Mucosa of rectum (tissue), 2 donors: ENCODE measurements at regions not wholly inside any gene's neighbourhood (a gene's known extent, or its start where the extent isn't known, plus 50 kb on each side); places are given as distances from the start of the nearest gene placed in this dataset.

Experiments used
- H3K27ac ChIP-seq, 2 donors: one replicate each; pipeline ENCODE4 v1.7.0; 2013; ENCODE audit warnings: inconsistent platforms in 2 of 2, low read depth in 2 of 2, low read length in 2 of 2
- H3K27me3 ChIP-seq, 2 donors: one replicate each; pipeline ENCODE4 v1.7.0; 2013; ENCODE audit warnings: low read length in 2 of 2; ENCODE audit not compliant: control insufficient read depth in 2 of 2, insufficient read depth in 2 of 2
- H3K36me3 ChIP-seq, 2 donors: one replicate each; pipeline ENCODE4 v1.7.0; 2013; ENCODE audit warnings: low read length in 2 of 2; ENCODE audit not compliant: control insufficient read depth in 2 of 2, insufficient read depth in 2 of 2
- H3K4me1 ChIP-seq, 2 donors: one replicate each; pipeline ENCODE4 v1.7.0; 2013; ENCODE audit warnings: low read length in 2 of 2, mild to moderate bottlenecking in 1 of 2; ENCODE audit not compliant: control insufficient read depth in 2 of 2, insufficient read depth in 2 of 2
- H3K4me3 ChIP-seq, 2 donors: one replicate each; pipeline ENCODE4 v1.7.0; 2013; ENCODE audit warnings: low read length in 2 of 2
- H3K9ac ChIP-seq, 2 donors: one replicate each; pipeline ENCODE4 v1.7.0; 2013; ENCODE audit warnings: low read length in 2 of 2, low read depth in 1 of 2, mild to moderate bottlenecking in 1 of 2
- H3K9me3 ChIP-seq, 2 donors: one replicate each; pipeline ENCODE4 v1.7.0; 2013; ENCODE audit warnings: low read length in 2 of 2; ENCODE audit not compliant: control insufficient read depth in 2 of 2
- donor health status: healthy.
- donor health status: Normal muscosa, but diverticular disease.

DNA sequence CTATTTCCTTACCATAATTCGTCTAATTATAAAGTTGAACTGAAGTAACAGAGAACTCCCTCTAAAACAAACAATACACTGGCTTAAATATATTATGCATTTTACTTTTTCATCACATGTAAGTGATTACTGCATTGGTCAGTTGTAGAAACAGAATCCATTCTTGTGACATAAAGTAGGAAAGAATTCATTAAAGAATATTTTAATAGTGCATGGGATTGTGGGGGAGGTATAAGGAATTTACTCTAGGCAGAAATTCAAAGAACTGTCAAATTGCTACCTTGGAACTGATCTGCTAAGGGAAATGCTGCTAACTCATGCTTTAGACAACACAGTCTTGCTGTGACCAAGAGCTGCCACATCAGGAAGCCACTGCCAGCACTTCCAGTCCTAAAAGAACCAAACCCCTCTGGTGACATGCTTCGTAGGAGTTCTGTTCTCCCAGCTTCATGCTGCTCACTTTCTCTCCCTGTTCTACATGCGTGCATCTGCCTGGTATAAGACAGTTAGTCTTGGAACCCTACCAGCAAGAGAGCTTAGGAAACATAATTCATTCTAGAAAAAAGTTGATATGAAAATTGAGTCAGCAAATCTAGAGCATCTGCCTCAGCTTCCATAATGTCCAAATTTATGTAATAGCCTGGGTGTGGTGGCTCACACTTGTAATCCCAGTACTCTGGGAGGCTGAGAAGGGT lies 1137.6 kb upstream of the NXPH2 start:
- no peak overlapping the region for H3K9ac ChIP-seq
- H3K27me3 ChIP-seq: no peaks in the 10 kb centered on the region
- no peaks in the 10 kb centered on the region for H3K4me1 ChIP-seq
- H3K36me3 ChIP-seq: no peaks in the 10 kb centered on the region
- no peak overlapping the region for H3K27ac ChIP-seq
- no peak overlapping the region for H3K4me3 ChIP-seq
- H3K9me3 ChIP-seq: no peaks in the 10 kb centered on the region

GRCh38 chr2:139916822-139917221 lies 1136.6 kb upstream of the NXPH2 start:
- no peaks in the 10 kb centered on the region for H3K36me3 ChIP-seq
- no peaks in the 10 kb centered on the region for H3K4me1 ChIP-seq
- H3K27me3 ChIP-seq: no peaks in the 10 kb centered on the region
- H3K27ac ChIP-seq: no peak overlapping the region
- no peak overlapping the region for H3K9ac ChIP-seq
- H3K9me3 ChIP-seq: no peaks in the 10 kb centered on the region
- no peak overlapping the region for H3K4me3 ChIP-seq

DNA sequence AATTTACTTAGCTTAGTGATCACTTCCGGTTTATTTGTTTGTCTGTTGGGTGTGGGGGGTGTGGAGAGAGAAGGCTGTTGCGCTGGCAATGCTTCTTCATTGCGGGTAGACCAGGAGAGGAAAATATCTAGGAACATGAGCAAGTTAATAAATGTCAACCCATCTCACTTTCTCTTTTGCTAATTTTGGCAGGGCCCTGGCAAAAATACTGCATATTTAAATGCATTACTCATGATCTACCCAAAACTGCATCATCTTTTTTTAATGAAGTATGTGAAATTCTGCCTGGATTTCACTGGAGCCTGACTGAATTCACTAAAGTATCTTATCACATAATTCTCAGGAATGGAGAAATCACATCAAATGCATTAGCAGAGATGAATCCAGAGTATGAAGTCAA lies 1131.0 kb upstream of the NXPH2 start:
- Histone ChIP-seq H3K9ac (no peak overlapping the region), H3K27me3 (no peaks in the 10 kb centered on the region), H3K4me1 (no peaks in the 10 kb centered on the region), H3K27ac (no peak overlapping the region), H3K9me3 (no peaks in the 10 kb centered on the region), H3K4me3 (no peak overlapping the region), H3K36me3 (no peaks in the 10 kb centered on the region)

DNA sequence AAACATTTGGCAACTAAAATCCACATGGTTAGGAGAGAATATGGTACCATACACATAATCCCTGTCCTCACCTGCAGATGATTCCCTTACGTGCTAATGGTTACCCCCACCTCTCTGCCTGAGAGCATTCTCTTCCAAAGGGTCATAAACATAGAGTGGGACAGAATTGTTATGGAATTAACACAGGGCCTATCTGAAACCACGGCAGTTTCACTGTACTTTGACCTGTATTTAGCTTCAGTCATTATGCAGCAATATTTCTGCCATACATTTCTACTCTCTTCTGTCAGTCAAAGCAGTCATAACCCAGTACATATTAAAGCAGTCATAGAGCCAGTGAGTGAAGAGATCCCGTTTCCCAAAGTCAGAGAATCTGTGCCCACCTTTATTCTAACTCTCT lies 1128.9 kb upstream of the NXPH2 start:
- Histone ChIP-seq H3K9me3 (no peaks in the 10 kb centered on the region), H3K4me3 (no peak overlapping the region), H3K27me3 (no peaks in the 10 kb centered on the region), H3K36me3 (no peaks in the 10 kb centered on the region), H3K9ac (no peak overlapping the region), H3K4me1 (no peaks in the 10 kb centered on the region), H3K27ac (no peak overlapping the region)

DNA sequence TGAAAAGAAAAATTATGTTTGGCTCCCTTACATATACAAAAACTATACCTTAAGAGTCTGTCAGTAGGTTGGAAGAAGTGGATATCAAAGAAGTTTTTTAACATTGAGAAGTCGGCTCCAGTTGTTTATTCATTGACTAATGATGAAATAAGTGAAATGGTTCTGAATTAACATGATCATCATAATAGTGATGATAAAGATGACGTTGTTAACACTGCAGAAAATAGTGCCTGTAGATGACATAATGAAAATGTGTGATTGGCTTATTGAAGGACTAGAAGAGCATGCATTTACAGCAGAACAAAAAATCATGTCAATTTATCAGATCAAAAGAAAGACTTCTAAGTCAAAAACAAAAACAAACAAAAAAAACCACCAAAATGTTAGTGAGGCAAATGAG lies 1125.4 kb upstream of the NXPH2 start:
- Histone ChIP-seq H3K9ac (no peak overlapping the region), H3K36me3 (no peaks in the 10 kb centered on the region), H3K4me3 (no peak overlapping the region), H3K4me1 (no peaks in the 10 kb centered on the region), H3K27ac (no peak overlapping the region), H3K27me3 (no peaks in the 10 kb centered on the region), H3K9me3 (no peaks in the 10 kb centered on the region)

DNA sequence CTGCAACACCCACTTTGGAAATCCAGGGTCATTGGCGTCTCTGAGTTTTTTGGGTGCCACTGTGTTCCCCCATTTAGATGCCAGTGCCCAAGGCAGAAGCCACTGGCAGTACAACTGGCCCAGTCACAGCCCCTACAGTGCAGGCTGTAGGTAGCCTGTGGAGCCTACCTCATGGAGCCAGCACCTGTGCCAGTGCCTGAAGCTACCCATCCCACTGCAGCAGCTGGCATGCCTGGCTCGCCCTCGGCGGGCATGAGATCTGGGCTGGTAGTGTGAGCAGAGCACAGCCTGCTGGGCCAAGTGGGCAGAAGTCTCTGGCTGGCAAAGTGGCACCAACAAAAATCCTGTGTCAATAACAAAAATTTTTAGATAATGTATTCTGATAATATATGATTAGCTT lies 1111.4 kb upstream of the NXPH2 start:
- Histone ChIP-seq H3K27ac (no peak overlapping the region), H3K9me3 (no peaks in the 10 kb centered on the region), H3K27me3 (no peaks in the 10 kb centered on the region), H3K9ac (no peak overlapping the region), H3K4me1 (no peaks in the 10 kb centered on the region), H3K4me3 (no peak overlapping the region), H3K36me3 (no peaks in the 10 kb centered on the region)

DNA sequence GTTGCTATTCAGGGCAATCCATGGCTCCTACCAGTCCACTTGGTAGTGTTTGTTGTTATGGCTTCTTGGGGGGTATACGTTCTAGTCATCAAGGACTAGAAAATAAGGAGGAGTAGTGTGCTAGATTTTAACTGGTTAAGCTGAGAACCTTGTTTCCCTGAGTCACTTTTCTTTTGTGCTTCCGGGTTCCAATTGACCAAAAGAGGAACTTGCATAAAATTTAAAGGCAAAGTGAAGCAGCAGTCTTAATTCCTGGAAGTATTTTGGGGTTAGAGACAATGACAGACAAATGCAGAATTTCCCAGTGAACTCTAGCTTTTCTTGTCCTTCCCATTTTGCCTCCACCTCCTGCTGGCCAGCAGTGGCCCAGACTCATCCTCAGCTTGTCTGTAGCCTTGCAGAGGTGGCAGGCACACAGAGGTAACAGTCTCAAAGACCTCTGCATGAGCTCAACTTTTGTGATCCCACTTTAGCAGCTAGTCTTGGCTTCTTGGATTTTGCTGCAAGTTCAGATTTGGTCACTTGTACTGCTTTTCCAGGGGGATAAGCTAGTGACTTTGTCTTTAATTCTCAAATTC lies 1105.8 kb upstream of the NXPH2 start:
- H3K4me1 ChIP-seq: no peaks in the 10 kb centered on the region
- no peak overlapping the region for H3K4me3 ChIP-seq
- no peak overlapping the region for H3K27ac ChIP-seq
- no peaks in the 10 kb centered on the region for H3K27me3 ChIP-seq
- no peaks in the 10 kb centered on the region for H3K9me3 ChIP-seq
- H3K9ac ChIP-seq: no peak overlapping the region
- no peaks in the 10 kb centered on the region for H3K36me3 ChIP-seq

- Histone ChIP-seq H3K4me3 (no peak overlapping the region), H3K9ac (no peak overlapping the region)
Measured at GRCh38 chr2:139876964-139877363, 1096.8 kb upstream of the NXPH2 start.

GRCh38 chr2:139876321-139876720 lies 1096.1 kb upstream of the NXPH2 start:
- H3K36me3 ChIP-seq: no peaks in the 10 kb centered on the region
- H3K9me3 ChIP-seq: no peaks in the 10 kb centered on the region
- no peak overlapping the region for H3K27ac ChIP-seq
- H3K4me3 ChIP-seq: no peak overlapping the region
- H3K4me1 ChIP-seq: no peaks in the 10 kb centered on the region
- H3K9ac ChIP-seq: no peak overlapping the region
- H3K27me3 ChIP-seq: no peaks in the 10 kb centered on the region

More at GRCh38 chr2:139876964-139877363, 1096.8 kb upstream of the NXPH2 start:
- Histone ChIP-seq H3K9me3 (no peaks in the 10 kb centered on the region), H3K27ac (no peak overlapping the region), H3K27me3 (no peaks in the 10 kb centered on the region), H3K4me1 (no peaks in the 10 kb centered on the region), H3K36me3 (no peaks in the 10 kb centered on the region)

- no peak overlapping the region for H3K9ac ChIP-seq
- H3K27ac ChIP-seq: no peak overlapping the region
- H3K27me3 ChIP-seq: no peaks in the 10 kb centered on the region
- no peak overlapping the region for H3K4me3 ChIP-seq
- H3K4me1 ChIP-seq: no peaks in the 10 kb centered on the region
- H3K36me3 ChIP-seq: no peaks in the 10 kb centered on the region
- no peaks in the 10 kb centered on the region for H3K9me3 ChIP-seq
Measured at GRCh38 chr2:139872503-139872902, 1092.3 kb upstream of the NXPH2 start.
